H54 (cell line): ENCODE measurements at regions not wholly inside any gene's neighbourhood (a gene's known extent, or its start where the extent isn't known, plus 50 kb on each side); places are given as distances from the start of the nearest gene placed in this dataset.

ENCODE experiments used
- DNase-seq: peaks from one replicate; pipeline ENCODE4 v3.0.0; 2011; ENCODE audit warnings: low spot score, mixed read lengths; ENCODE audit not compliant: insufficient read length
- FAIRE-seq: peaks from 3 replicates; lab custom pipeline; 2011; peaks lifted over from hg19 to GRCh38; lab: Jason Lieb, UNC
- POLR2A ChIP-seq: IDR thresholded peaks from 2 replicates; pipeline ENCODE4 v1.6.1; 2011; ENCODE audit warnings: low read depth, mild to moderate bottlenecking, low read length

- TF ChIP-seq POLR2A = no peak
- no peak for DNase-seq
- no peak for FAIRE-seq
These were observed 1313.3 kb downstream of the KCNT2 start for GRCh38 chr1:195294911-195295310.

- FAIRE-seq (no peak), DNase-seq (no peak)
- no peak for TF ChIP-seq POLR2A
These were observed 1329.6 kb downstream of the KCNT2 start for GRCh38 chr1:195278644-195279043.

- no peak for DNase-seq
- no peak for TF ChIP-seq POLR2A
- no peak for FAIRE-seq
These were observed 1332.5 kb downstream of the KCNT2 start for GRCh38 chr1:195275710-195276109.

GRCh38 chr1:195251900-195252299, 1356.3 kb downstream of the KCNT2 start:
- no peak for TF ChIP-seq POLR2A
- DNase-seq (no peak), FAIRE-seq (peak; percentile 23)

- DNase-seq (no peak), FAIRE-seq (no peak)
- TF ChIP-seq POLR2A = no peak
These were observed 1364.7 kb downstream of the KCNT2 start for GRCh38 chr1:195243492-195243891.

- DNase-seq = no peak
- no peak for FAIRE-seq
- no peak for TF ChIP-seq POLR2A
These were observed 1367.2 kb downstream of the KCNT2 start for GRCh38 chr1:195241066-195241465.

GRCh38 chr1:195238313-195238712, 1369.9 kb downstream of the KCNT2 start:
- no peak for FAIRE-seq
- DNase-seq = no peak
- TF ChIP-seq POLR2A = no peak

- no peak for DNase-seq
- no peak for TF ChIP-seq POLR2A
- no peak for FAIRE-seq
These were observed 1371.0 kb downstream of the KCNT2 start for GRCh38 chr1:195236991-195237889.

- FAIRE-seq = no peak
- DNase-seq = no peak
- no peak for TF ChIP-seq POLR2A
These were observed 1389.6 kb downstream of the KCNT2 start for GRCh38 chr1:195218428-195219212.

- no peak for DNase-seq
- TF ChIP-seq POLR2A = no peak
- no peak for FAIRE-seq
These were observed 1406.0 kb downstream of the KCNT2 start for GRCh38 chr1:195202241-195202640.

- FAIRE-seq (no peak), DNase-seq (no peak)
- TF ChIP-seq POLR2A = no peak
These were observed 1407.5 kb downstream of the KCNT2 start for GRCh38 chr1:195200772-195201171.

- DNase-seq = no peak
- FAIRE-seq = no peak
These were observed 1411.1 kb downstream of the KCNT2 start for GRCh38 chr1:195197116-195197515.

GRCh38 chr1:195195423-195196057, 1412.7 kb downstream of the KCNT2 start:
- no peak for DNase-seq
- TF ChIP-seq POLR2A = no peak
- FAIRE-seq = peak; percentile 45

More at GRCh38 chr1:195197116-195197515, 1411.1 kb downstream of the KCNT2 start:
- no peak for TF ChIP-seq POLR2A

GRCh38 chr1:195193134-195193533, 1415.1 kb downstream of the KCNT2 start:
- DNase-seq (no peak), FAIRE-seq (no peak)
- TF ChIP-seq POLR2A = no peak

- DNase-seq (no peak), FAIRE-seq (no peak)
- no peak for TF ChIP-seq POLR2A
These were observed 1419.4 kb downstream of the KCNT2 start for GRCh38 chr1:195188821-195189220.
